SK-N-SH (cell line): ENCODE measurements at regions not wholly inside any gene's neighbourhood (a gene's known extent, or its start where the extent isn't known, plus 50 kb on each side); places are given as distances from the start of the nearest gene placed in this dataset.

Experiments used
- CTCF ChIA-PET: fragments of 300-600, 350-600 bp; formaldehyde crosslinking; extraction: SDS; loops from one replicate; lab custom pipeline; 2021; lab: Yijun Ruan, JAX
- POLR2A ChIA-PET: fragments of 350-600 bp; sonication (Branson Sonifier 250); formaldehyde crosslinking; extraction: SDS; loops from one replicate; lab custom pipeline; 2020; ENCODE audit warnings: antibody characterized with exemption, inconsistent platforms; lab: Yijun Ruan, JAX
- DNase-seq: peaks from one replicate; pipeline ENCODE4 v3.0.0; 2012
- H2AFZ ChIP-seq: fragments of 200-600 bp; sonication (generic); 2 replicates; pipeline ENCODE4 v1.8.1; 2016; ENCODE audit warnings: antibody characterized with exemption, mild to moderate bottlenecking, low read depth
- H3F3A ChIP-seq: fragments of 200-600 bp; sonication (generic); replicated peaks from 2 replicates; pipeline ENCODE3; 2016; ENCODE audit warnings: antibody characterized with exemption, mild to moderate bottlenecking; ENCODE audit not compliant: insufficient read depth
- H3K27ac ChIP-seq, 2 experiments: fragments of 200-500 bp in 1 of 2; fragments of 200-600 bp in 1 of 2; sonication (Bioruptor generic) in 1 of 2; sonication (generic), shearing (Covaris generic) in 1 of 2; 2 replicates each; pipeline versions ENCODE4 v1.5.1 to v1.6.1; 2014 to 2016; ENCODE audit warnings: low read depth in 2 of 2, inconsistent platforms in 1 of 2, low read length in 1 of 2, mild to moderate bottlenecking in 1 of 2, mixed read lengths in 1 of 2
- H3K27me3 ChIP-seq: fragments of 200-600 bp; sonication (generic), shearing (Covaris generic); 2 replicates; pipeline ENCODE4 v1.6.1; 2016; ENCODE audit warnings: mixed run types; ENCODE audit not compliant: insufficient read depth
- H3K36me3 ChIP-seq, 2 experiments: fragments of 200-500 bp in 1 of 2; fragments of 200-600 bp in 1 of 2; sonication (Bioruptor generic) in 1 of 2; sonication (generic) in 1 of 2; replicated peaks in 1 of 2; 2 replicates each; pipeline versions ENCODE3 to v1.5.1; 2014 to 2016; ENCODE audit warnings: low read length in 1 of 2, mild to moderate bottlenecking in 1 of 2; ENCODE audit not compliant: insufficient read depth in 2 of 2, control insufficient read depth in 1 of 2
- H3K4me1 ChIP-seq, 2 experiments: fragments of 200-500 bp in 1 of 2; fragments of 200-600 bp in 1 of 2; sonication (Bioruptor generic) in 1 of 2; sonication (generic), shearing (Covaris generic) in 1 of 2; 2 replicates each; pipeline versions ENCODE4 v1.5.1 to v1.6.1; 2014 to 2016; ENCODE audit warnings: low read depth in 1 of 2, low read length in 1 of 2, mixed run types in 1 of 2; ENCODE audit not compliant: insufficient read depth in 2 of 2, control insufficient read depth in 1 of 2
- H3K4me2 ChIP-seq: fragments of 200-600 bp; sonication (generic), shearing (Covaris generic); 2 replicates; pipeline ENCODE4 v1.6.1; 2017; ENCODE audit warnings: mixed run types
- H3K4me3 ChIP-seq, 2 experiments: fragments of 200-500 bp in 1 of 2; fragments of 200-600 bp in 1 of 2; sonication (Bioruptor generic) in 1 of 2; sonication (generic), shearing (Covaris generic) in 1 of 2; 2 replicates each; pipeline versions ENCODE4 v1.5.1 to v1.8.1; 2014 to 2016; ENCODE audit warnings: low read depth in 2 of 2, inconsistent platforms in 1 of 2, low read length in 1 of 2, mild to moderate bottlenecking in 1 of 2, mixed read lengths in 1 of 2, moderate library complexity in 1 of 2
- H3K79me2 ChIP-seq: fragments of 200-600 bp; sonication (generic); 2 replicates; pipeline ENCODE4 v1.8.1; 2017; ENCODE audit warnings: mild to moderate bottlenecking; ENCODE audit not compliant: insufficient read depth
- H3K9ac ChIP-seq: fragments of 200-600 bp; sonication (generic); 2 replicates; pipeline ENCODE4 v1.6.1; 2017; ENCODE audit warnings: mixed run types
- H3K9me2 ChIP-seq: fragments of 200-600 bp; sonication (generic); 2 replicates; pipeline ENCODE4 v1.6.1; 2017; ENCODE audit warnings: mixed run types
- H3K9me3 ChIP-seq: fragments of 200-600 bp; sonication (generic); 2 replicates; pipeline ENCODE4 v1.6.1; 2017; ENCODE audit warnings: mixed run types, mild to moderate bottlenecking, moderate library complexity
- H4K20me1 ChIP-seq: fragments of 200-600 bp; sonication (generic); 2 replicates; pipeline ENCODE4 v1.6.1; 2017; ENCODE audit warnings: mild to moderate bottlenecking, mixed run types; ENCODE audit not compliant: insufficient read depth
- CHD2 ChIP-seq: fragments of 150-350 bp; IDR thresholded peaks from 2 replicates; pipeline ENCODE4 v1.6.1; 2018; ENCODE audit warnings: low read length; ENCODE audit not compliant: partially characterized antibody
- CTCF ChIP-seq: fragments of 200-600 bp; sonication (generic); IDR thresholded peaks from 2 replicates; pipeline ENCODE4 v1.6.1; 2017; ENCODE audit warnings: antibody characterized with exemption, mild to moderate bottlenecking, moderate library complexity
- ELF1 ChIP-seq: IDR thresholded peaks from 2 replicates; pipeline ENCODE4 v1.4.0; 2012
- EZH2phosphoT487 ChIP-seq: fragments of 200-600 bp; sonication (generic); IDR thresholded peaks from 2 replicates; pipeline ENCODE4 v1.6.1; 2017; ENCODE audit warnings: low read depth, mixed run types, mild to moderate bottlenecking, antibody characterized with exemption, moderate library complexity, borderline replicate concordance
- FOSL2 ChIP-seq: IDR thresholded peaks from 2 replicates; pipeline ENCODE4 v1.4.0; 2012; ENCODE audit warnings: low read depth, mild to moderate bottlenecking, moderate library complexity, borderline replicate concordance
- FOXJ3 ChIP-seq: sonication (generic); formaldehyde crosslinking; IDR thresholded peaks from 2 replicates; pipeline ENCODE4 v1.5.1; 2020; ENCODE audit warnings: mild to moderate bottlenecking, missing genetic modification reagents
- FOXM1 ChIP-seq: IDR thresholded peaks from 2 replicates; pipeline ENCODE4 v1.4.0; 2012; ENCODE audit warnings: low read depth, mild to moderate bottlenecking
- GABPA ChIP-seq: IDR thresholded peaks from 2 replicates; pipeline ENCODE4 v1.4.0; 2012; ENCODE audit warnings: low read depth, mild to moderate bottlenecking
- GATA2 ChIP-seq: sonication (generic); formaldehyde crosslinking; IDR thresholded peaks from 2 replicates; pipeline ENCODE4 v1.5.0; 2020; ENCODE audit warnings: mild to moderate bottlenecking, missing genetic modification reagents
- MEF2A ChIP-seq: IDR thresholded peaks from 2 replicates; pipeline ENCODE4 v1.4.0; 2012; ENCODE audit warnings: low read depth, borderline replicate concordance
- MXI1 ChIP-seq: IDR thresholded peaks from 2 replicates; pipeline ENCODE4 v1.6.1; 2012; ENCODE audit warnings: mild to moderate bottlenecking, low read depth, low read length, improper control_type of control experiment
- NFIC ChIP-seq: IDR thresholded peaks from 2 replicates; pipeline ENCODE4 v1.4.0; 2012; ENCODE audit warnings: borderline replicate concordance
- NRF1 ChIP-seq: IDR thresholded peaks from 2 replicates; pipeline ENCODE4 v1.6.1; 2012; ENCODE audit warnings: low read depth, mild to moderate bottlenecking, low read length
- POLR2AphosphoS5 ChIP-seq: IDR thresholded peaks from 2 replicates; pipeline ENCODE4 v1.6.1; 2012; ENCODE audit warnings: low read depth, low read length
- RAD21 ChIP-seq: IDR thresholded peaks from 2 replicates; pipeline ENCODE4 v1.6.1; 2012; ENCODE audit warnings: mild to moderate bottlenecking, low read length
- RFX5 ChIP-seq: IDR thresholded peaks from 2 replicates; pipeline ENCODE4 v1.6.1; 2012; ENCODE audit warnings: mild to moderate bottlenecking, improper control_type of control experiment, low read length
- RXRA ChIP-seq: IDR thresholded peaks from 2 replicates; pipeline ENCODE4 v1.4.0; 2012; ENCODE audit warnings: low read depth, mild to moderate bottlenecking, borderline replicate concordance
- TCF12 ChIP-seq: IDR thresholded peaks from 2 replicates; pipeline ENCODE4 v1.4.0; 2012
- USF2 ChIP-seq: fragments of 150-350 bp; IDR thresholded peaks from 2 replicates; pipeline ENCODE4 v1.6.1; 2017; ENCODE audit warnings: antibody characterized with exemption, low read length, low read depth, borderline replicate concordance
- YY1 ChIP-seq: IDR thresholded peaks from 2 replicates; pipeline ENCODE4 v1.4.0; 2012; ENCODE audit warnings: low read depth, mild to moderate bottlenecking
- WGBS: methylation state at CpG from one replicate; pipeline ENCODE4 v1.1.6; 2017; ENCODE audit warnings: low lambda C conversion rate; 5-methylcytosine and 5-hydroxymethylcytosine counted together
- TF ChIP-seq, protein P1 (sequence below): IDR thresholded peaks from 2 replicates; pipeline ENCODE4 v1.4.0; 2012; ENCODE audit warnings: low read depth
- TF ChIP-seq, protein P2 (sequence below): fragments of 150-350 bp; IDR thresholded peaks from 2 replicates; pipeline ENCODE4 v1.6.1; 2016; ENCODE audit warnings: mild to moderate bottlenecking, low read depth, low read length

DNA sequence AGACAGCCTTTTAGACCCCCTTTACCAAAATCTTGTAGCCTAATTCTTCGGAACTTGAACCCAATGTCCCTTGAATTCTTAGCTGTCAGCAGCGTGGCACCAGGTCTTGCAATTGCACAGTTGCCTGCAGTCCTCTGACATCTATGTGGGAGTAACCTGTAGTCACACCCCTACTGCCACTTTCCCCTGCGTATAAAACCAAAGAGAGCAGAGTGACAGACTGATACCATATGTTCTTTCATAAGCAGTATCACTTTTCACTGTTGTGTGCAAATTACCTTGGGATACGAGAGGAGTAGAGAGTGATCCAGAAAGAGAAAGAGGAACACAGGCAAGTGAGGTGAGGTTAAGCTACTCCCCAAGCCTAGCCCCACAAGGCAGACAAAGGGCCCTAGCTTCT, 364.3 kb upstream of the ADAMTSL1 start:
- Histone ChIP-seq H3K4me1 (no peaks in the 10 kb centered on the region), H3K79me2 (no peaks in the 10 kb centered on the region), H3K27ac (no peak overlapping the region), H2AFZ (no peak overlapping the region), H3F3A (no peaks in the 10 kb centered on the region), H3K9me3 (no peaks in the 10 kb centered on the region), H4K20me1 (no peaks in the 10 kb centered on the region), H3K4me2 (no peak overlapping the region), H3K9ac (no peak overlapping the region), H3K4me3 (no peak overlapping the region), H3K36me3 (no peaks in the 10 kb centered on the region), H3K27me3 (peaks cover 16% of the 10 kb centered on the region; the same call in 1 of the 2 replicates), H3K9me2 (no peaks in the 10 kb centered on the region)
- ChIA-PET POLR2A (no interaction called here), CTCF (no interaction called here)
- DNase-seq, result no peak
- 5% methylated on average over 4 of the region's 4 CpGs for WGBS
- no peak for TF ChIP-seq FOXM1
- no peak for TF ChIP-seq FOSL2
- TF ChIP-seq NFIC, result no peak
- TF ChIP-seq NRF1, result no peak
- no peak for TF ChIP-seq MXI1
- TF ChIP-seq CTCF, result no peak
- TF ChIP-seq, protein P1, sequence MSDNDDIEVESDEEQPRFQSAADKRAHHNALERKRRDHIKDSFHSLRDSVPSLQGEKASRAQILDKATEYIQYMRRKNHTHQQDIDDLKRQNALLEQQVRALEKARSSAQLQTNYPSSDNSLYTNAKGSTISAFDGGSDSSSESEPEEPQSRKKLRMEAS, result no peak
- TF ChIP-seq MEF2A, result no peak

GRCh38 chr9:18111146-18111545, 362.8 kb upstream of the ADAMTSL1 start:
- Histone ChIP-seq H3K9ac (no peak overlapping the region), H3K27ac (no peak overlapping the region), H3K79me2 (no peaks in the 10 kb centered on the region), H3K4me1 (no peaks in the 10 kb centered on the region), H4K20me1 (no peaks in the 10 kb centered on the region), H3K9me3 (no peaks in the 10 kb centered on the region), H3K27me3 (peaks cover 9% of the 10 kb centered on the region; the same call in 1 of the 2 replicates), H3F3A (no peaks in the 10 kb centered on the region), H3K4me2 (no peak overlapping the region), H3K36me3 (no peaks in the 10 kb centered on the region), H3K9me2 (no peaks in the 10 kb centered on the region), H2AFZ (no peak overlapping the region), H3K4me3 (no peak overlapping the region)
- TF ChIP-seq MEF2A (no peak), RFX5 (no peak), USF2 (no peak), YY1 (no peak), CHD2 (no peak), ELF1 (no peak), NFIC (no peak), POLR2AphosphoS5 (no peak), GATA2 (CRISPR knock-in tag) (no peak), EZH2phosphoT487 (no peak), RXRA (no peak), FOXJ3 (CRISPR knock-in tag) (no peak), RAD21 (no peak), MXI1 (no peak), GABPA (no peak), TCF12 (no peak)
- TF ChIP-seq, protein P2, sequence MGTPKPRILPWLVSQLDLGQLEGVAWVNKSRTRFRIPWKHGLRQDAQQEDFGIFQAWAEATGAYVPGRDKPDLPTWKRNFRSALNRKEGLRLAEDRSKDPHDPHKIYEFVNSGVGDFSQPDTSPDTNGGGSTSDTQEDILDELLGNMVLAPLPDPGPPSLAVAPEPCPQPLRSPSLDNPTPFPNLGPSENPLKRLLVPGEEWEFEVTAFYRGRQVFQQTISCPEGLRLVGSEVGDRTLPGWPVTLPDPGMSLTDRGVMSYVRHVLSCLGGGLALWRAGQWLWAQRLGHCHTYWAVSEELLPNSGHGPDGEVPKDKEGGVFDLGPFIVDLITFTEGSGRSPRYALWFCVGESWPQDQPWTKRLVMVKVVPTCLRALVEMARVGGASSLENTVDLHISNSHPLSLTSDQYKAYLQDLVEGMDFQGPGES, result no peak
- no peak for DNase-seq
- ChIA-PET CTCF (no interaction called here), POLR2A (no interaction called here)
